ENCODE measurements at regions not wholly inside any gene's neighbourhood (a gene's known extent, or its start where the extent isn't known, plus 50 kb on each side); places are given as distances from the start of the nearest gene placed in this dataset.

DNA sequence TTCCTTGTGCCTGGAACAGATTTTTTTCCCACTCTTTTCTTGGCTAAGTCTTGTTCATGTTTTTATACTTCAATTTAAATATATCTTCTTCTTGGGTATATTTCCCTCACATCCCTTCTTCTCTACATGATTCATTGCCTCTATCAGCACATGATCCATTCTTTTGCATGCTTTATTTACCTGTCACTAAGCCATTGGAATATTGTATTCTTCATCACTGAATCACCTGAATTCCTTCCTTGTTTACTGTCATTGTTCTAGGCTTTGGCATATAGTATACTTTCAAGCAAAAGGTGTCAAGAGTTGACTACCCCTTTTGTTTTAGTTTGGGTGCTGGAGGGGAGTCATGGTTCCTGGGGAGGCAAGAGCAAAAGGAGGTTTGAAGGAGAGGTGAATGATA is 464.5 kb upstream of the LRRC7 start:
- no peak overlapping the region for H3K27ac ChIP-seq
- no peaks in the 10 kb centered on the region for H3K79me2 ChIP-seq (ENCODE audit: insufficient read depth, low read depth)
- H3K4me3 ChIP-seq (IDR thresholded peaks at IDR 0.05; ENCODE audit: insufficient read depth, low read depth, low read length) = no peak overlapping the region
- H3K36me3 ChIP-seq (ENCODE audit: insufficient read depth) = no peaks in the 10 kb centered on the region
- no peaks in the 10 kb centered on the region for H4K20me1 ChIP-seq (ENCODE audit: insufficient read depth)
- no peaks in the 10 kb centered on the region for H3K27me3 ChIP-seq (ENCODE audit: insufficient read depth, low read depth)
- no peak overlapping the region for H2AFZ ChIP-seq (ENCODE audit: low read depth)
- H3K4me2 ChIP-seq = no peak overlapping the region
- no peak overlapping the region for H3K9ac ChIP-seq
- TF ChIP-seq, protein P1, sequence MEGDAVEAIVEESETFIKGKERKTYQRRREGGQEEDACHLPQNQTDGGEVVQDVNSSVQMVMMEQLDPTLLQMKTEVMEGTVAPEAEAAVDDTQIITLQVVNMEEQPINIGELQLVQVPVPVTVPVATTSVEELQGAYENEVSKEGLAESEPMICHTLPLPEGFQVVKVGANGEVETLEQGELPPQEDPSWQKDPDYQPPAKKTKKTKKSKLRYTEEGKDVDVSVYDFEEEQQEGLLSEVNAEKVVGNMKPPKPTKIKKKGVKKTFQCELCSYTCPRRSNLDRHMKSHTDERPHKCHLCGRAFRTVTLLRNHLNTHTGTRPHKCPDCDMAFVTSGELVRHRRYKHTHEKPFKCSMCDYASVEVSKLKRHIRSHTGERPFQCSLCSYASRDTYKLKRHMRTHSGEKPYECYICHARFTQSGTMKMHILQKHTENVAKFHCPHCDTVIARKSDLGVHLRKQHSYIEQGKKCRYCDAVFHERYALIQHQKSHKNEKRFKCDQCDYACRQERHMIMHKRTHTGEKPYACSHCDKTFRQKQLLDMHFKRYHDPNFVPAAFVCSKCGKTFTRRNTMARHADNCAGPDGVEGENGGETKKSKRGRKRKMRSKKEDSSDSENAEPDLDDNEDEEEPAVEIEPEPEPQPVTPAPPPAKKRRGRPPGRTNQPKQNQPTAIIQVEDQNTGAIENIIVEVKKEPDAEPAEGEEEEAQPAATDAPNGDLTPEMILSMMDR (conservative IDR thresholded peaks at IDR 0.05; ENCODE audit: low read depth, low read length) = no peak
- H3K4me1 ChIP-seq (ENCODE audit: low read depth, poor library complexity, severe bottlenecking) = no peaks in the 10 kb centered on the region

GRCh38 chr1:69103705-69104385 is 463.9 kb upstream of the LRRC7 start:
- H3K27me3 ChIP-seq (ENCODE audit: insufficient read depth, low read depth) = no peaks in the 10 kb centered on the region
- no peak overlapping the region for H3K27ac ChIP-seq
- no peaks in the 10 kb centered on the region for H4K20me1 ChIP-seq (ENCODE audit: insufficient read depth)
- no peak overlapping the region for H3K4me2 ChIP-seq
- H3K4me1 ChIP-seq (ENCODE audit: low read depth, poor library complexity, severe bottlenecking) = no peaks in the 10 kb centered on the region
- no peak overlapping the region for H3K9ac ChIP-seq
- no peaks in the 10 kb centered on the region for H3K36me3 ChIP-seq (ENCODE audit: insufficient read depth)
- no peak overlapping the region for H3K4me3 ChIP-seq (IDR thresholded peaks at IDR 0.05; ENCODE audit: insufficient read depth, low read depth, low read length)
- TF ChIP-seq, protein P1 (conservative IDR thresholded peaks at IDR 0.05; ENCODE audit: low read depth, low read length) = no peak
- H3K79me2 ChIP-seq (ENCODE audit: insufficient read depth, low read depth) = no peaks in the 10 kb centered on the region
- H2AFZ ChIP-seq (ENCODE audit: low read depth) = no peak overlapping the region

- H3K36me3 ChIP-seq (ENCODE audit: insufficient read depth) = no peaks in the 10 kb centered on the region
- no peaks in the 10 kb centered on the region for H3K27me3 ChIP-seq (ENCODE audit: insufficient read depth, low read depth)
- H3K4me3 ChIP-seq (IDR thresholded peaks at IDR 0.05; ENCODE audit: insufficient read depth, low read depth, low read length) = no peak overlapping the region
- no peak overlapping the region for H3K9ac ChIP-seq
- no peaks in the 10 kb centered on the region for H4K20me1 ChIP-seq (ENCODE audit: insufficient read depth)
- H2AFZ ChIP-seq (ENCODE audit: low read depth) = no peak overlapping the region
- no peaks in the 10 kb centered on the region for H3K4me1 ChIP-seq (ENCODE audit: low read depth, poor library complexity, severe bottlenecking)
- no peaks in the 10 kb centered on the region for H3K79me2 ChIP-seq (ENCODE audit: insufficient read depth, low read depth)
- no peak overlapping the region for H3K27ac ChIP-seq
- TF ChIP-seq, protein P1 (conservative IDR thresholded peaks at IDR 0.05; ENCODE audit: low read depth, low read length) = no peak
- no peak overlapping the region for H3K4me2 ChIP-seq
Measured at GRCh38 chr1:69104894-69105293, 462.8 kb upstream of the LRRC7 start.

DNA sequence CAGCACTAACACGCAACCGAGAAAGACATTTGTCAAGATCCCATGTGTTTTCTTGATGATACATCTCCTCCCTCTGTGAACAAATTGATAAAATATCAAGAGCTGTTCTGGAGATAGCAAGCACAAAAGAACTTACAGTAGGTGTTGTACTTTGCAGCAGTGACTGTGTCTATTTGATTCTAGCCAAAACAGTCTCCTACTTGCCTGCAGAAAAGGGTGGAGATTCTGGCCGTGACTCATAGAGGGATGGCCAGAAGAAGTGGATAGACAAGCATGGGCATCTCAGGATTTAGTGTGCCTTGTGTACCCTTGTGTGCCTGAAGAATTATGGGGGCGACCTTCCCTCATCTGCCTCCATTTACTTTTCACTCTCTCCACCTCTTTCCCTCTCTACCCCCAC is 458.4 kb upstream of the LRRC7 start:
- Histone ChIP-seq H2AFZ (ENCODE audit: low read depth) (no peak overlapping the region), H3K27me3 (ENCODE audit: insufficient read depth, low read depth) (no peaks in the 10 kb centered on the region), H3K27ac (no peak overlapping the region), H3K4me3 (IDR thresholded peaks at IDR 0.05; ENCODE audit: insufficient read depth, low read depth, low read length) (no peak overlapping the region), H4K20me1 (ENCODE audit: insufficient read depth) (no peaks in the 10 kb centered on the region), H3K4me1 (ENCODE audit: low read depth, poor library complexity, severe bottlenecking) (no peaks in the 10 kb centered on the region), H3K4me2 (no peak overlapping the region), H3K79me2 (ENCODE audit: insufficient read depth, low read depth) (no peaks in the 10 kb centered on the region), H3K9ac (no peak overlapping the region), H3K36me3 (ENCODE audit: insufficient read depth) (no peaks in the 10 kb centered on the region)
- TF ChIP-seq, protein P1 (conservative IDR thresholded peaks at IDR 0.05; ENCODE audit: low read depth, low read length) = no peak
